Panc1 (cell line): ENCODE measurements at regions not wholly inside any gene's neighbourhood (a gene's known extent, or its start where the extent isn't known, plus 50 kb on each side); places are given as distances from the start of the nearest gene placed in this dataset.

Experiments
- ATAC-seq: fragments of 200-7000 bp; cut with Tn5 transposase; 2 replicates; pipeline ENCODE4 v1.9.1; 2020; ENCODE audit warnings: mild to moderate bottlenecking, moderate library complexity
- BruUV-seq: library from RNA; stranded (reverse); fragments of 400-500 nt; replicated peaks from 2 replicates; lab custom pipeline; 2021; lab: Mats Ljungman, UMichigan
- CTCF ChIA-PET: fragments of 300-600 bp; sonication (Branson Sonifier 250); formaldehyde crosslinking; loops from one replicate; lab custom pipeline; 2022; ENCODE audit warnings: antibody characterized with exemption; lab: Charles Lee
- POLR2A ChIA-PET: fragments of 300-600 bp; sonication (Branson Sonifier 250); formaldehyde crosslinking; loops from one replicate; lab custom pipeline; 2022; ENCODE audit warnings: antibody characterized with exemption; lab: Charles Lee
- DNase-seq: peaks from one replicate; pipeline ENCODE4 v3.0.0-alpha.2; 2010; ENCODE audit warnings: low read depth, low spot score
- H3K27ac ChIP-seq: 2 replicates; pipeline ENCODE4 v1.5.1; 2011; ENCODE audit warnings: mild to moderate bottlenecking, low read length, inconsistent platforms
- H3K27me3 ChIP-seq: fragments of 200-500 bp; sonication (Bioruptor generic); 2 replicates; pipeline ENCODE4 v1.6.0; 2014; ENCODE audit warnings: low read length, inconsistent platforms; ENCODE audit not compliant: control insufficient read depth, insufficient read depth
- H3K36me3 ChIP-seq: fragments of 200-500 bp; sonication (Bioruptor generic); 2 replicates; pipeline ENCODE4 v1.5.1; 2014; ENCODE audit warnings: inconsistent platforms, mild to moderate bottlenecking, low read length, moderate library complexity; ENCODE audit not compliant: control insufficient read depth, insufficient read depth
- H3K4me1 ChIP-seq: 2 replicates; pipeline ENCODE4 v1.5.1; 2011; ENCODE audit warnings: inconsistent platforms, mild to moderate bottlenecking, low read length, moderate library complexity; ENCODE audit not compliant: control insufficient read depth, insufficient read depth
- H3K4me3 ChIP-seq, 2 experiments: 2 replicates each; pipeline ENCODE4 v1.5.1; 2011 to 2012; ENCODE audit warnings: low read depth in 2 of 2, low read length in 2 of 2, mild to moderate bottlenecking in 2 of 2, inconsistent platforms in 1 of 2, moderate library complexity in 1 of 2
- H3K9me3 ChIP-seq: fragments of 200-500 bp; sonication (Bioruptor generic); 2 replicates; pipeline ENCODE4 v1.5.1; 2014; ENCODE audit warnings: low read depth, mild to moderate bottlenecking, inconsistent platforms, low read length, moderate library complexity; ENCODE audit not compliant: control insufficient read depth, insufficient read depth
- CTCF ChIP-seq: fragments of 450-650 bp; IDR thresholded peaks from 2 replicates; pipeline ENCODE4 v1.5.1; 2017; ENCODE audit warnings: mild to moderate bottlenecking
- POLR2AphosphoS5 ChIP-seq: IDR thresholded peaks from 2 replicates; pipeline ENCODE4 v1.6.1; 2012; ENCODE audit warnings: mild to moderate bottlenecking, low read depth, low read length, moderate library complexity
- SIN3A ChIP-seq: IDR thresholded peaks from 2 replicates; pipeline ENCODE4 v1.6.1; 2012; ENCODE audit warnings: low read depth, mild to moderate bottlenecking, low read length, moderate library complexity, borderline replicate concordance; ENCODE audit not compliant: insufficient read depth
- TCF7L2 ChIP-seq: IDR thresholded peaks from 2 replicates; pipeline ENCODE4 v1.6.1; 2011; ENCODE audit warnings: mild to moderate bottlenecking, low read depth, low read length, inconsistent platforms
- in situ Hi-C: cut with HindIII; loops from 2 replicates; pipeline ENCODE4 v1.10.0; 2016; ENCODE audit warnings: low sequenced_read_pairs, low pct_unique_long_range_greater_than_20kb
- intact Hi-C: fragments of 100-400 bp; cut with micrococcal nuclease; formaldehyde crosslinking; loops from one replicate; pipeline ENCODE4 v1.10.0; 2022; ENCODE audit not compliant: unreplicated experiment
- TF ChIP-seq, protein P1 (sequence below), 2 experiments: IDR thresholded peaks; 2 replicates each; pipeline ENCODE4 v1.6.1; 2011 to 2012; ENCODE audit warnings: low read depth in 2 of 2, control low read depth in 1 of 2, low read length in 1 of 2, mild to moderate bottlenecking in 1 of 2, moderate library complexity in 1 of 2; ENCODE audit not compliant: insufficient read depth in 1 of 2

DNA sequence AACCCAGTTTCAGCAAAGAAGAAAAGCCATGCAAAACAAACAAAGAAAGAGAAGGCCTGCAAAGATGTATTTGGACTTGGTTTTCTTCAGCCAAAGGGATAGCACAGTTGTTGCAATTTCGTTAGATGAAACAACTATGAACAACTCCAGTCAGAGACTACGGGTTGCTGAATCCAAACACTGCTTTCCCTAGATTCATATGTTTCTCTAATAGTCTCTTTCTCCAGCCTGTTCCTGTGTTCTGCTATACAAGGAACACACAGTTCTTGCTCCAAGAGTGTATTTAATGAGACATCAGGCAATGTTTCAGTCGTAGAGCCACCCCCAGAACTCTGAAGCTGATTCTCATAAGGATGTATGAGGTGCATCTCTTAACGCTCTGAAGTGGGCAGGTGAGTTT lies 162.5 kb upstream of the TBL1X start:
- H3K4me3 ChIP-seq = no peak overlapping the region
- H3K4me1 ChIP-seq = no peaks in the 10 kb centered on the region
- TF ChIP-seq, protein P1, sequence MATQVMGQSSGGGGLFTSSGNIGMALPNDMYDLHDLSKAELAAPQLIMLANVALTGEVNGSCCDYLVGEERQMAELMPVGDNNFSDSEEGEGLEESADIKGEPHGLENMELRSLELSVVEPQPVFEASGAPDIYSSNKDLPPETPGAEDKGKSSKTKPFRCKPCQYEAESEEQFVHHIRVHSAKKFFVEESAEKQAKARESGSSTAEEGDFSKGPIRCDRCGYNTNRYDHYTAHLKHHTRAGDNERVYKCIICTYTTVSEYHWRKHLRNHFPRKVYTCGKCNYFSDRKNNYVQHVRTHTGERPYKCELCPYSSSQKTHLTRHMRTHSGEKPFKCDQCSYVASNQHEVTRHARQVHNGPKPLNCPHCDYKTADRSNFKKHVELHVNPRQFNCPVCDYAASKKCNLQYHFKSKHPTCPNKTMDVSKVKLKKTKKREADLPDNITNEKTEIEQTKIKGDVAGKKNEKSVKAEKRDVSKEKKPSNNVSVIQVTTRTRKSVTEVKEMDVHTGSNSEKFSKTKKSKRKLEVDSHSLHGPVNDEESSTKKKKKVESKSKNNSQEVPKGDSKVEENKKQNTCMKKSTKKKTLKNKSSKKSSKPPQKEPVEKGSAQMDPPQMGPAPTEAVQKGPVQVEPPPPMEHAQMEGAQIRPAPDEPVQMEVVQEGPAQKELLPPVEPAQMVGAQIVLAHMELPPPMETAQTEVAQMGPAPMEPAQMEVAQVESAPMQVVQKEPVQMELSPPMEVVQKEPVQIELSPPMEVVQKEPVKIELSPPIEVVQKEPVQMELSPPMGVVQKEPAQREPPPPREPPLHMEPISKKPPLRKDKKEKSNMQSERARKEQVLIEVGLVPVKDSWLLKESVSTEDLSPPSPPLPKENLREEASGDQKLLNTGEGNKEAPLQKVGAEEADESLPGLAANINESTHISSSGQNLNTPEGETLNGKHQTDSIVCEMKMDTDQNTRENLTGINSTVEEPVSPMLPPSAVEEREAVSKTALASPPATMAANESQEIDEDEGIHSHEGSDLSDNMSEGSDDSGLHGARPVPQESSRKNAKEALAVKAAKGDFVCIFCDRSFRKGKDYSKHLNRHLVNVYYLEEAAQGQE (IDR thresholded peaks at IDR 0.05; ENCODE audit: insufficient read depth in 1 of 2, low read depth in 2 of 2, low read length in 1 of 2) = no peak
- TF ChIP-seq CTCF = no peak
- no peak for TF ChIP-seq TCF7L2
- TF ChIP-seq SIN3A = no peak
- no peak for TF ChIP-seq POLR2AphosphoS5
- POLR2A ChIA-PET = no interaction called here
- CTCF ChIA-PET = no interaction called here
- ATAC-seq (no peak), DNase-seq (no peak)
- in situ Hi-C loops (no loop called here), intact Hi-C loops (no loop called here)
- H3K36me3 ChIP-seq = no peaks in the 10 kb centered on the region
- H3K27me3 ChIP-seq = no peaks in the 10 kb centered on the region
- BruUV-seq = no TSS peak
- no peaks in the 10 kb centered on the region for H3K9me3 ChIP-seq
- H3K27ac ChIP-seq = no peak overlapping the region

- in situ Hi-C loops = no loop called here
- H3K9me3 ChIP-seq = no peaks in the 10 kb centered on the region
- BruUV-seq = no TSS peak
- H3K27ac ChIP-seq = no peak overlapping the region
- no peak for TF ChIP-seq TCF7L2
- TF ChIP-seq, protein P1 (IDR thresholded peaks at IDR 0.05; ENCODE audit: insufficient read depth in 1 of 2, low read depth in 2 of 2, low read length in 1 of 2) = no peak
- no peak for TF ChIP-seq SIN3A
- H3K4me1 ChIP-seq = no peaks in the 10 kb centered on the region
- no peak for ATAC-seq
- intact Hi-C loops = no loop called here
- POLR2A ChIA-PET = no interaction called here
- H3K27me3 ChIP-seq = no peaks in the 10 kb centered on the region
- no peaks in the 10 kb centered on the region for H3K36me3 ChIP-seq
- H3K4me3 ChIP-seq = no peak overlapping the region
- CTCF ChIA-PET = no interaction called here
- DNase-seq = no peak
Observed at GRCh38 chrX:9308426-9308825, 156.4 kb upstream of the TBL1X start.
